HepG2 (cell line): ENCODE measurements at regions not wholly inside any gene's neighbourhood (a gene's known extent, or its start where the extent isn't known, plus 50 kb on each side); places are given as distances from the start of the nearest gene placed in this dataset.

Source experiments
- ATAC-seq: fragments of 200-7000 bp; cut with Tn5 transposase; 3 replicates; pipeline ENCODE4 v1.9.1; 2020; ENCODE audit warnings: mild to moderate bottlenecking, moderate library complexity
- BruUV-seq: library from RNA; stranded (reverse); fragments of 400-500 nt; replicated peaks from 2 replicates; lab custom pipeline; 2021; lab: Mats Ljungman, UMichigan
- CTCF ChIA-PET: fragments of 300-600 bp; formaldehyde crosslinking; extraction: SDS; loops from one replicate; lab custom pipeline; 2021; ENCODE audit warnings: low total read pairs, inconsistent platforms, low intra/inter-chr PET ratio; lab: Yijun Ruan, JAX
- POLR2A ChIA-PET: fragments of 350-600 bp; sonication (Branson Sonifier 250); formaldehyde crosslinking; loops from one replicate; lab custom pipeline; 2020; ENCODE audit warnings: antibody characterized with exemption, inconsistent platforms; lab: Yijun Ruan, JAX
- DNase-seq: peaks from one replicate; pipeline ENCODE4 v3.0.0-alpha.2; 2015; ENCODE audit warnings: low spot score
- FAIRE-seq: peaks from 3 replicates; lab custom pipeline; 2011; peaks lifted over from hg19 to GRCh38; lab: Jason Lieb, UNC
- H2AFZ ChIP-seq: one replicate; pipeline ENCODE4 v1.6.1; 2011; ENCODE audit warnings: low read length, inconsistent platforms
- H3K27ac ChIP-seq: fragments of 300-600 bp; 3 replicates; pipeline ENCODE4 v1.8.0; 2011; ENCODE audit warnings: mixed run types, mild to moderate bottlenecking, mixed read lengths, low read length, inconsistent platforms; ENCODE audit not compliant: insufficient read depth; ENCODE audit errors: extremely low read length
- H3K27me3 ChIP-seq, 2 experiments: fragments of 200-600 bp in 1 of 2; 2 replicates in 1 of 2; 3 replicates in 1 of 2; pipeline versions ENCODE4 v1.6.0 to v1.8.0; 2011; ENCODE audit warnings: low read length in 2 of 2, mild to moderate bottlenecking in 2 of 2, moderate library complexity in 2 of 2, inconsistent platforms in 1 of 2; ENCODE audit not compliant: insufficient read depth in 2 of 2, control insufficient read depth in 1 of 2
- H3K36me3 ChIP-seq, 2 experiments: fragments of 200-600 bp in 1 of 2; replicated peaks in 1 of 2; 2 replicates in 1 of 2; 3 replicates in 1 of 2; pipeline versions ENCODE4 v1.5.1 to v1.8.0; 2011; ENCODE audit warnings: low read length in 2 of 2, inconsistent platforms in 1 of 2; ENCODE audit not compliant: insufficient read depth in 2 of 2, control insufficient read depth in 1 of 2
- H3K4me1 ChIP-seq: 2 replicates; pipeline ENCODE4 v1.5.1; 2012; ENCODE audit warnings: low read length, inconsistent platforms; ENCODE audit not compliant: insufficient read depth
- H3K4me2 ChIP-seq: 2 replicates; pipeline ENCODE4 v1.6.0; 2011; ENCODE audit warnings: low read depth, low read length, inconsistent platforms
- H3K4me3 ChIP-seq, 3 experiments: fragments of 200-600 bp in 1 of 3; sonication (generic), shearing (Covaris generic) in 1 of 3; replicated peaks in 1 of 3; 2 replicates each; pipeline ENCODE4 v1.5.1; 2011 to 2016; ENCODE audit warnings: low read length in 3 of 3, inconsistent platforms in 2 of 3, low read depth in 2 of 3, mild to moderate bottlenecking in 2 of 3, control low read depth in 1 of 3, mixed read lengths in 1 of 3; ENCODE audit not compliant: insufficient read depth in 1 of 3
- H3K79me2 ChIP-seq: one replicate; pipeline ENCODE4 v1.6.1; 2011; ENCODE audit warnings: low read length, inconsistent platforms; ENCODE audit not compliant: insufficient read depth
- H3K9ac ChIP-seq: 2 replicates; pipeline ENCODE4 v1.6.0; 2011; ENCODE audit warnings: mild to moderate bottlenecking, low read depth, low read length, inconsistent platforms; ENCODE audit not compliant: insufficient read depth
- H3K9me3 ChIP-seq: 2 replicates; pipeline ENCODE4 v1.5.1; 2012; ENCODE audit warnings: mild to moderate bottlenecking, low read length
- H4K20me1 ChIP-seq: 2 replicates; pipeline ENCODE4 v1.6.0; 2011; ENCODE audit warnings: inconsistent platforms, mild to moderate bottlenecking, low read length, moderate library complexity; ENCODE audit not compliant: insufficient read depth
- FOXO1 ChIP-seq: sonication (generic); formaldehyde crosslinking; IDR thresholded peaks from 2 replicates; pipeline ENCODE4 v1.4.0; 2020; ENCODE audit warnings: missing genetic modification reagents
- FOXP4 ChIP-seq: sonication (generic); formaldehyde crosslinking; IDR thresholded peaks from 2 replicates; pipeline ENCODE4 v1.4.0; 2020; ENCODE audit warnings: missing genetic modification reagents
- HNRNPUL1 ChIP-seq: fragments of 200-400 bp; formaldehyde crosslinking; IDR thresholded peaks from 2 replicates; pipeline ENCODE4 v1.6.1; 2017; ENCODE audit warnings: low read depth, mild to moderate bottlenecking, low read length, moderate library complexity
- ISX ChIP-seq: sonication (generic); formaldehyde crosslinking; conservative IDR thresholded peaks from 2 replicates; pipeline ENCODE4 v1.5.0; 2020; ENCODE audit warnings: missing genetic modification reagents
- NCOA2 ChIP-seq: sonication (generic); formaldehyde crosslinking; IDR thresholded peaks from 2 replicates; pipeline ENCODE4 v1.8.0; 2022; ENCODE audit warnings: inconsistent platforms
- RBFOX2 ChIP-seq: fragments of 200-400 bp; formaldehyde crosslinking; IDR thresholded peaks from 2 replicates; pipeline ENCODE4 v1.6.1; 2017; ENCODE audit warnings: low read depth, mild to moderate bottlenecking, low read length
- SRSF4 ChIP-seq: fragments of 200-400 bp; formaldehyde crosslinking; IDR thresholded peaks from one replicate; pipeline ENCODE4 v1.6.1; 2018; ENCODE audit warnings: mild to moderate bottlenecking, low read depth, low read length, moderate library complexity; ENCODE audit not compliant: poor library complexity, severe bottlenecking
- ZBTB33 ChIP-seq: sonication (generic); formaldehyde crosslinking; IDR thresholded peaks from 2 replicates; pipeline ENCODE4 v1.4.0; 2020; ENCODE audit warnings: missing genetic modification reagents
- ZNF20 ChIP-seq: sonication (generic); formaldehyde crosslinking; IDR thresholded peaks from 2 replicates; pipeline ENCODE4 v1.4.0; 2020; ENCODE audit warnings: mild to moderate bottlenecking, moderate library complexity, missing genetic modification reagents
- ZNF747 ChIP-seq: sonication (generic); formaldehyde crosslinking; IDR thresholded peaks from 2 replicates; pipeline ENCODE4 v1.8.1; 2023; ENCODE audit warnings: missing genetic modification reagents, mild to moderate bottlenecking, borderline replicate concordance
- ZNF766 ChIP-seq: sonication (generic); formaldehyde crosslinking; IDR thresholded peaks from 2 replicates; pipeline ENCODE4 v1.5.0; 2020; ENCODE audit warnings: missing genetic modification reagents, borderline replicate concordance
- WGBS: methylation state at CpG from one replicate; pipeline ENCODE4 v1.1.6; 2017; ENCODE audit warnings: low lambda C conversion rate; 5-methylcytosine and 5-hydroxymethylcytosine counted together
- in situ Hi-C: cut with HindIII; loops from 2 replicates; pipeline ENCODE4 v1.10.0; 2017; ENCODE audit warnings: low pct_unique_long_range_greater_than_20kb; ENCODE audit not compliant: extremely low pct_ligation_motif_present
- intact Hi-C: fragments of 100-400 bp; cut with micrococcal nuclease; formaldehyde crosslinking; loops from one replicate; pipeline ENCODE4 v1.10.0; 2022; ENCODE audit not compliant: unreplicated experiment
- TF ChIP-seq, protein P1 (sequence below): sonication (generic); formaldehyde crosslinking; IDR thresholded peaks from 2 replicates; pipeline ENCODE4 v1.5.0; 2020; ENCODE audit warnings: missing genetic modification reagents
- TF ChIP-seq, protein P2 (sequence below): sonication (generic); formaldehyde crosslinking; conservative IDR thresholded peaks from 2 replicates; pipeline ENCODE4 v1.8.0; 2022; ENCODE audit warnings: missing genetic modification reagents

- Histone ChIP-seq H3K4me2 (no peak overlapping the region), H3K27me3 (no peaks in the 10 kb centered on the region), H3K9ac (no peak overlapping the region), H3K4me1 (peaks cover 22% of the 10 kb centered on the region), H2AFZ (no peak overlapping the region), H3K79me2 (no peaks in the 10 kb centered on the region), H3K9me3 (no peaks in the 10 kb centered on the region), H3K36me3 (no peaks in the 10 kb centered on the region), H3K4me3 (no peak overlapping the region), H4K20me1 (no peaks in the 10 kb centered on the region), H3K27ac (no peak overlapping the region)
- DNase-seq (no peak), ATAC-seq (no peak), FAIRE-seq (no peak)
- TF ChIP-seq NCOA2 (no peak), HNRNPUL1 (no peak), FOXO1 (CRISPR knock-in tag) (no peak), SRSF4 (no peak), ISX (CRISPR knock-in tag) (no peak), ZNF20 (CRISPR knock-in tag) (no peak), ZBTB33 (CRISPR knock-in tag) (no peak), ZNF766 (CRISPR knock-in tag) (no peak), ZNF747 (no peak), FOXP4 (no peak), RBFOX2 (no peak)
- TF ChIP-seq, protein P1, sequence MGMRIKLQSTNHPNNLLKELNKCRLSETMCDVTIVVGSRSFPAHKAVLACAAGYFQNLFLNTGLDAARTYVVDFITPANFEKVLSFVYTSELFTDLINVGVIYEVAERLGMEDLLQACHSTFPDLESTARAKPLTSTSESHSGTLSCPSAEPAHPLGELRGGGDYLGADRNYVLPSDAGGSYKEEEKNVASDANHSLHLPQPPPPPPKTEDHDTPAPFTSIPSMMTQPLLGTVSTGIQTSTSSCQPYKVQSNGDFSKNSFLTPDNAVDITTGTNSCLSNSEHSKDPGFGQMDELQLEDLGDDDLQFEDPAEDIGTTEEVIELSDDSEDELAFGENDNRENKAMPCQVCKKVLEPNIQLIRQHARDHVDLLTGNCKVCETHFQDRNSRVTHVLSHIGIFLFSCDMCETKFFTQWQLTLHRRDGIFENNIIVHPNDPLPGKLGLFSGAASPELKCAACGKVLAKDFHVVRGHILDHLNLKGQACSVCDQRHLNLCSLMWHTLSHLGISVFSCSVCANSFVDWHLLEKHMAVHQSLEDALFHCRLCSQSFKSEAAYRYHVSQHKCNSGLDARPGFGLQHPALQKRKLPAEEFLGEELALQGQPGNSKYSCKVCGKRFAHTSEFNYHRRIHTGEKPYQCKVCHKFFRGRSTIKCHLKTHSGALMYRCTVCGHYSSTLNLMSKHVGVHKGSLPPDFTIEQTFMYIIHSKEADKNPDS (CRISPR knock-in tag), result no peak
- TF ChIP-seq, protein P2, sequence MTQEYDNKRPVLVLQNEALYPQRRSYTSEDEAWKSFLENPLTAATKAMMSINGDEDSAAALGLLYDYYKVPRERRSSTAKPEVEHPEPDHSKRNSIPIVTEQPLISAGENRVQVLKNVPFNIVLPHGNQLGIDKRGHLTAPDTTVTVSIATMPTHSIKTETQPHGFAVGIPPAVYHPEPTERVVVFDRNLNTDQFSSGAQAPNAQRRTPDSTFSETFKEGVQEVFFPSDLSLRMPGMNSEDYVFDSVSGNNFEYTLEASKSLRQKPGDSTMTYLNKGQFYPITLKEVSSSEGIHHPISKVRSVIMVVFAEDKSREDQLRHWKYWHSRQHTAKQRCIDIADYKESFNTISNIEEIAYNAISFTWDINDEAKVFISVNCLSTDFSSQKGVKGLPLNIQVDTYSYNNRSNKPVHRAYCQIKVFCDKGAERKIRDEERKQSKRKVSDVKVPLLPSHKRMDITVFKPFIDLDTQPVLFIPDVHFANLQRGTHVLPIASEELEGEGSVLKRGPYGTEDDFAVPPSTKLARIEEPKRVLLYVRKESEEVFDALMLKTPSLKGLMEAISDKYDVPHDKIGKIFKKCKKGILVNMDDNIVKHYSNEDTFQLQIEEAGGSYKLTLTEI (CRISPR knock-in tag), result no peak
- CTCF ChIA-PET, result no interaction called here
- 98% methylated on average over 7 of the region's 7 CpGs for WGBS
- intact Hi-C loops (no loop called here), in situ Hi-C loops (no loop called here)
- POLR2A ChIA-PET, result no interaction called here
- BruUV-seq, result no TSS peak
Measured at GRCh38 chr1:213669512-213669911, 318.3 kb upstream of the PROX1 start.
